H1 (cell line): ENCODE measurements at regions not wholly inside any gene's neighbourhood (a gene's known extent, or its start where the extent isn't known, plus 50 kb on each side); places are given as distances from the start of the nearest gene placed in this dataset.

Experiments
- CTCF ChIA-PET: fragments of 300-600 bp; sonication (Branson Sonifier 250); formaldehyde crosslinking; loops from one replicate; lab custom pipeline; 2021; ENCODE audit not compliant: partially characterized antibody; lab: Charles Lee
- POLR2A ChIA-PET: fragments of 300-600 bp; sonication (Branson Sonifier 250); formaldehyde crosslinking; loops from one replicate; lab custom pipeline; 2021; ENCODE audit warnings: inconsistent platforms; ENCODE audit not compliant: partially characterized antibody; lab: Charles Lee
- DNase-seq, 2 experiments: peaks; one replicate each; pipeline versions ENCODE4 v3.0.0 to v3.0.0-alpha.2; 2010 to 2022; ENCODE audit warnings: low spot score in 2 of 2, low read depth in 1 of 2, mixed read lengths in 1 of 2
- FAIRE-seq: peaks from 2 replicates; lab custom pipeline; 2011; peaks lifted over from hg19 to GRCh38; lab: Jason Lieb, UNC
- H2AFZ ChIP-seq: 2 replicates; pipeline ENCODE4 v1.8.1; 2012; ENCODE audit warnings: low read length, inconsistent platforms
- H2AK5ac ChIP-seq: 2 replicates; pipeline ENCODE4 v1.6.1; 2013; ENCODE audit warnings: low read depth, low read length
- H2BK120ac ChIP-seq: replicated peaks from 2 replicates; pipeline ENCODE3; 2013; ENCODE audit warnings: low read depth, low read length, inconsistent platforms
- H2BK12ac ChIP-seq: 2 replicates; pipeline ENCODE4 v1.6.1; 2013; ENCODE audit warnings: low read depth, low read length
- H2BK15ac ChIP-seq: 2 replicates; pipeline ENCODE4 v1.6.1; 2013; ENCODE audit warnings: low read length
- H2BK20ac ChIP-seq: 2 replicates; pipeline ENCODE4 v1.6.1; 2013; ENCODE audit warnings: low read length
- H2BK5ac ChIP-seq: 2 replicates; pipeline ENCODE4 v1.6.1; 2013; ENCODE audit warnings: low read depth, low read length
- H3K14ac ChIP-seq: 2 replicates; pipeline ENCODE4 v1.6.1; 2013; ENCODE audit warnings: inconsistent platforms; ENCODE audit not compliant: insufficient read length
- H3K18ac ChIP-seq: 2 replicates; pipeline ENCODE4 v1.6.1; 2013; ENCODE audit warnings: low read length; ENCODE audit errors: extremely low read depth
- H3K23ac ChIP-seq: 2 replicates; pipeline ENCODE4 v1.6.1; 2013; ENCODE audit warnings: inconsistent platforms; ENCODE audit not compliant: insufficient read length
- H3K23me2 ChIP-seq: 2 replicates; pipeline ENCODE4 v1.6.1; 2013; ENCODE audit warnings: low read depth, low read length
- H3K27ac ChIP-seq: 2 replicates; pipeline ENCODE4 v1.6.1; 2011; ENCODE audit warnings: low read depth, low read length, inconsistent platforms
- H3K27me3 ChIP-seq, 4 experiments: replicated peaks in 1 of 4; 1 replicate in 1 of 4; 2 replicates in 3 of 4; pipeline versions ENCODE4 v1.6.1 to v1.8.1; 2011 to 2013; ENCODE audit warnings: low read length in 3 of 4, mild to moderate bottlenecking in 3 of 4, inconsistent platforms in 2 of 4, mixed read lengths in 2 of 4, moderate library complexity in 1 of 4; ENCODE audit not compliant: control insufficient read depth in 3 of 4, insufficient read depth in 3 of 4; ENCODE audit errors: extremely low read depth in 1 of 4
- H3K36me3 ChIP-seq, 4 experiments: 2 replicates each; pipeline versions ENCODE4 v1.6.1 to v1.8.1; 2011 to 2013; ENCODE audit warnings: mild to moderate bottlenecking in 4 of 4, low read length in 3 of 4, moderate library complexity in 2 of 4, control low read depth in 1 of 4, inconsistent platforms in 1 of 4; ENCODE audit not compliant: insufficient read depth in 4 of 4, control insufficient read depth in 2 of 4
- H3K4ac ChIP-seq: replicated peaks from 2 replicates; pipeline ENCODE3; 2013; ENCODE audit warnings: low read length, low read depth, mixed read lengths, inconsistent platforms; ENCODE audit not compliant: insufficient read length
- H3K4me1 ChIP-seq, 4 experiments: replicated peaks in 1 of 4; 1 replicate in 1 of 4; 2 replicates in 3 of 4; pipeline versions ENCODE4 v1.6.1 to v1.8.1; 2011 to 2013; ENCODE audit warnings: low read length in 3 of 4, inconsistent platforms in 2 of 4, mixed read lengths in 1 of 4; ENCODE audit not compliant: insufficient read depth in 4 of 4, control insufficient read depth in 3 of 4
- H3K4me2 ChIP-seq, 2 experiments: 2 replicates each; pipeline versions ENCODE4 v1.6.1 to v1.8.1; 2011 to 2013; ENCODE audit warnings: low read depth in 2 of 2, low read length in 2 of 2, control low read depth in 1 of 2, inconsistent platforms in 1 of 2, mild to moderate bottlenecking in 1 of 2; ENCODE audit not compliant: insufficient read depth in 1 of 2
- H3K4me3 ChIP-seq, 4 experiments: fragments of 200-600, 300-600 bp in 1 of 4; sonication (generic), shearing (Covaris generic), sonication (Bioruptor Twin) in 1 of 4; 2 replicates each; pipeline versions ENCODE4 v1.5.1 to v1.8.1; 2011 to 2016; ENCODE audit warnings: low read length in 4 of 4, low read depth in 3 of 4, control low read depth in 2 of 4, inconsistent platforms in 2 of 4, mild to moderate bottlenecking in 2 of 4, mixed read lengths in 1 of 4, moderate library complexity in 1 of 4; ENCODE audit not compliant: insufficient read depth in 2 of 4; ENCODE audit errors: extremely low read depth in 1 of 4
- H3K56ac ChIP-seq: replicated peaks from 2 replicates; pipeline ENCODE3; 2013; ENCODE audit warnings: low read depth, mild to moderate bottlenecking, mixed read lengths, low read length, inconsistent platforms; ENCODE audit not compliant: insufficient read length
- H3K79me1 ChIP-seq: 2 replicates; pipeline ENCODE4 v1.6.1; 2013; ENCODE audit warnings: low read depth, low read length, control low read depth
- H3K79me2 ChIP-seq, 2 experiments: 2 replicates each; pipeline versions ENCODE4 v1.6.1 to v1.8.1; 2012 to 2013; ENCODE audit warnings: low read length in 2 of 2, mild to moderate bottlenecking in 2 of 2, inconsistent platforms in 1 of 2; ENCODE audit not compliant: insufficient read depth in 2 of 2, control insufficient read depth in 1 of 2
- H3K9ac ChIP-seq, 4 experiments: replicated peaks in 1 of 4; 1 replicate in 1 of 4; 2 replicates in 3 of 4; pipeline versions ENCODE4 v1.6.1 to v1.8.1; 2011 to 2013; ENCODE audit warnings: low read depth in 3 of 4, low read length in 3 of 4, control low read depth in 2 of 4, mild to moderate bottlenecking in 2 of 4, moderate library complexity in 2 of 4, inconsistent platforms in 1 of 4; ENCODE audit errors: extremely low read depth in 1 of 4
- H3K9me3 ChIP-seq, 2 experiments: 2 replicates each; pipeline versions ENCODE4 v1.6.1 to v1.8.1; 2012 to 2013; ENCODE audit warnings: mild to moderate bottlenecking in 2 of 2, moderate library complexity in 2 of 2, control low read depth in 1 of 2, inconsistent platforms in 1 of 2, low read depth in 1 of 2, low read length in 1 of 2, mixed read lengths in 1 of 2; ENCODE audit not compliant: insufficient read depth in 2 of 2
- H4K20me1 ChIP-seq, 2 experiments: replicated peaks in 1 of 2; 2 replicates each; pipeline versions ENCODE3 to v1.8.1; 2011 to 2013; ENCODE audit warnings: inconsistent platforms in 2 of 2, low read length in 2 of 2, mild to moderate bottlenecking in 1 of 2; ENCODE audit not compliant: insufficient read depth in 2 of 2, control insufficient read depth in 1 of 2
- H4K5ac ChIP-seq: 2 replicates; pipeline ENCODE4 v1.6.1; 2013; ENCODE audit warnings: low read length, low read depth, mixed read lengths, inconsistent platforms; ENCODE audit not compliant: insufficient read length
- H4K8ac ChIP-seq: 2 replicates; pipeline ENCODE4 v1.8.0; 2013; ENCODE audit warnings: mild to moderate bottlenecking, moderate library complexity, low read length, inconsistent platforms; ENCODE audit not compliant: insufficient read depth; ENCODE audit errors: extremely low read depth
- H4K91ac ChIP-seq: replicated peaks from 2 replicates; pipeline ENCODE3; 2013; ENCODE audit warnings: low read length, mixed read lengths, inconsistent platforms; ENCODE audit not compliant: insufficient read length
- CREB1 ChIP-seq: IDR thresholded peaks from 2 replicates; pipeline ENCODE4 v1.6.1; 2012; ENCODE audit warnings: inconsistent platforms
- MAX ChIP-seq: IDR thresholded peaks from 2 replicates; pipeline ENCODE4 v1.6.1; 2012; ENCODE audit warnings: inconsistent platforms
- WGBS, 2 experiments: shearing (Covaris generic) in 1 of 2; methylation state at CpG; one replicate each; pipeline versions ENCODE4 v1.1.6 to v1.1.7; 2013 to 2015; ENCODE audit warnings: low lambda C conversion rate in 2 of 2, mixed read lengths in 2 of 2, inconsistent platforms in 1 of 2, low coverage in 1 of 2, missing lambda C conversion rate in 1 of 2; ENCODE audit not compliant: insufficient replicate concordance in 2 of 2, insufficient coverage in 1 of 2, insufficient read length in 1 of 2; ENCODE audit errors: extremely low coverage in 1 of 2, missing lambda C conversion rate in 1 of 2; 5-methylcytosine and 5-hydroxymethylcytosine counted together

- H2BK120ac ChIP-seq: no peak overlapping the region
- H2BK20ac ChIP-seq: no peak overlapping the region
- 86% methylated on average over 1 of the region's 1 CpG; no CpG with 5 or more reads in 1 of the 2 experiments for WGBS, 2 experiments
- ChIA-PET POLR2A (no interaction called here), CTCF (interaction anchor here (1.7 kb wide), 1 partner anchor 10 kb away, joined by 4 read pairs; no protein-coding TSS in a partner anchor)
- no peak overlapping the region for H2BK12ac ChIP-seq
- no peak overlapping the region for H3K27ac ChIP-seq
- H4K5ac ChIP-seq: no peak overlapping the region
- no peak overlapping the region for H2AFZ ChIP-seq
- DNase-seq (no peak), FAIRE-seq (no peak)
- no peaks in the 10 kb centered on the region for H3K79me2 ChIP-seq
- H3K4ac ChIP-seq: no peak overlapping the region
- H4K20me1 ChIP-seq: no peaks in the 10 kb centered on the region
- H3K9me3 ChIP-seq: no peaks in the 10 kb centered on the region
- H3K4me2 ChIP-seq: no peak overlapping the region
- H3K36me3 ChIP-seq: no peaks in the 10 kb centered on the region
- H3K4me3 ChIP-seq: no peak overlapping the region
- H3K79me1 ChIP-seq: no peaks in the 10 kb centered on the region
- no peak overlapping the region for H3K9ac ChIP-seq
- no peak overlapping the region for H2AK5ac ChIP-seq
- H3K18ac ChIP-seq: no peak overlapping the region
- H3K4me1 ChIP-seq: no peaks in the 10 kb centered on the region
- TF ChIP-seq MAX (no peak), CREB1 (no peak)
- no peak overlapping the region for H3K23ac ChIP-seq
- no peak overlapping the region for H3K14ac ChIP-seq
- H2BK5ac ChIP-seq: no peak overlapping the region
- no peak overlapping the region for H4K8ac ChIP-seq
- no peak overlapping the region for H2BK15ac ChIP-seq
- no peak overlapping the region for H3K56ac ChIP-seq
- no peaks in the 10 kb centered on the region for H3K23me2 ChIP-seq
- no peak overlapping the region for H4K91ac ChIP-seq
- H3K27me3 ChIP-seq: no peaks in the 10 kb centered on the region
Observed at GRCh38 chr5:103801681-103802080, 239.1 kb upstream of the NUDT12 start.
